Neuronal stem cell (in vitro differentiated cells): ENCODE measurements at regions not wholly inside any gene's neighbourhood (a gene's known extent, or its start where the extent isn't known, plus 50 kb on each side); places are given as distances from the start of the nearest gene placed in this dataset.

Experiments
- DNase-seq: peaks from one replicate; pipeline ENCODE4 v3.0.0-alpha.2; 2013; ENCODE audit warnings: low spot score
- H2AFZ ChIP-seq: one replicate; pipeline ENCODE4 v1.6.1; 2013; ENCODE audit warnings: mild to moderate bottlenecking, low read length, inconsistent platforms
- H2AK5ac ChIP-seq: 2 replicates; pipeline ENCODE4 v1.6.1; 2013; ENCODE audit warnings: low read depth, mild to moderate bottlenecking, inconsistent platforms, low read length, moderate library complexity, mixed read lengths
- H2BK120ac ChIP-seq: 2 replicates; pipeline ENCODE4 v1.6.1; 2013; ENCODE audit warnings: low read depth, mild to moderate bottlenecking, inconsistent platforms, low read length, moderate library complexity, mixed read lengths
- H2BK12ac ChIP-seq: one replicate; pipeline ENCODE4 v1.6.1; 2013; ENCODE audit warnings: low read length, inconsistent platforms
- H2BK15ac ChIP-seq: 2 replicates; pipeline ENCODE4 v1.6.1; 2013; ENCODE audit warnings: mild to moderate bottlenecking, low read length, inconsistent platforms, mixed read lengths
- H2BK5ac ChIP-seq: one replicate; pipeline ENCODE4 v1.6.1; 2013; ENCODE audit warnings: inconsistent platforms, mild to moderate bottlenecking, low read length, moderate library complexity
- H3K14ac ChIP-seq: one replicate; pipeline ENCODE4 v1.6.1; 2013; ENCODE audit warnings: low read length, inconsistent platforms
- H3K18ac ChIP-seq: 2 replicates; pipeline ENCODE4 v1.6.1; 2013; ENCODE audit warnings: low read length, inconsistent platforms
- H3K23ac ChIP-seq: 2 replicates; pipeline ENCODE4 v1.6.1; 2013; ENCODE audit warnings: low read depth, mild to moderate bottlenecking, mixed read lengths, low read length, inconsistent platforms; ENCODE audit not compliant: poor library complexity
- H3K27ac ChIP-seq: replicated peaks from 3 replicates; pipeline ENCODE4 v1.5.1; 2013; ENCODE audit warnings: low read length, inconsistent platforms
- H3K27me3 ChIP-seq, 3 experiments: 2 replicates each; pipeline ENCODE4 v1.6.1; 2013; ENCODE audit warnings: low read length in 3 of 3, mild to moderate bottlenecking in 2 of 3, inconsistent platforms in 1 of 3, low read depth in 1 of 3, mixed read lengths in 1 of 3, moderate library complexity in 1 of 3; ENCODE audit not compliant: control insufficient read depth in 3 of 3, insufficient read depth in 3 of 3
- H3K36me3 ChIP-seq, 2 donors: replicated peaks in 1 of 2; 2 replicates each; pipeline ENCODE4 v1.6.1; 2013; ENCODE audit warnings: low read length in 2 of 2; ENCODE audit not compliant: control insufficient read depth in 2 of 2, insufficient read depth in 2 of 2
- H3K4ac ChIP-seq: 2 replicates; pipeline ENCODE4 v1.6.1; 2013; ENCODE audit warnings: inconsistent platforms, mild to moderate bottlenecking, low read length, moderate library complexity
- H3K4me1 ChIP-seq, 2 donors: 1 replicate in 1 of 2; 2 replicates in 1 of 2; pipeline ENCODE4 v1.6.1; 2013; ENCODE audit warnings: low read length in 2 of 2, low read depth in 1 of 2; ENCODE audit not compliant: control insufficient read depth in 2 of 2, insufficient read depth in 1 of 2
- H3K4me2 ChIP-seq: one replicate; pipeline ENCODE4 v1.6.1; 2013; ENCODE audit warnings: mild to moderate bottlenecking, low read length, inconsistent platforms; ENCODE audit not compliant: insufficient read depth, poor library complexity, severe bottlenecking
- H3K4me3 ChIP-seq, 2 donors: 2 replicates each; pipeline ENCODE4 v1.5.1; 2013; ENCODE audit warnings: low read length in 2 of 2, mild to moderate bottlenecking in 2 of 2, inconsistent platforms in 1 of 2, moderate library complexity in 1 of 2
- H3K79me1 ChIP-seq: one replicate; pipeline ENCODE4 v1.6.1; 2013; ENCODE audit warnings: low read depth, mild to moderate bottlenecking, inconsistent platforms, low read length, moderate library complexity
- H3K9ac ChIP-seq: one replicate; pipeline ENCODE4 v1.6.1; 2013; ENCODE audit warnings: mild to moderate bottlenecking, low read depth, low read length, inconsistent platforms; ENCODE audit not compliant: poor library complexity
- H3K9me3 ChIP-seq, 2 donors: replicated peaks in 1 of 2; 2 replicates each; pipeline versions ENCODE3 to v1.6.1; 2013; ENCODE audit warnings: low read length in 2 of 2, mild to moderate bottlenecking in 2 of 2, inconsistent platforms in 1 of 2, low read depth in 1 of 2, mixed read lengths in 1 of 2, moderate library complexity in 1 of 2; ENCODE audit not compliant: control insufficient read depth in 2 of 2, insufficient read depth in 1 of 2
- H4K8ac ChIP-seq: one replicate; pipeline ENCODE4 v1.6.1; 2013; ENCODE audit warnings: low read depth, mild to moderate bottlenecking, inconsistent platforms, low read length, moderate library complexity
- H4K91ac ChIP-seq: one replicate; pipeline ENCODE4 v1.6.1; 2013; ENCODE audit warnings: low read length, low read depth, mild to moderate bottlenecking, inconsistent platforms; ENCODE audit not compliant: poor library complexity
- WGBS, 2 donors: extraction: QIAGEN DNeasy Blood & Tissue Kit; methylation state at CpG; one replicate each; pipeline ENCODE4 v1.1.7; 2013; ENCODE audit warnings: missing lambda C conversion rate in 2 of 2, mixed read lengths in 1 of 2; ENCODE audit not compliant: insufficient read length in 2 of 2, insufficient replicate concordance in 1 of 2; ENCODE audit errors: extremely low coverage in 2 of 2; 5-methylcytosine and 5-hydroxymethylcytosine counted together

- Histone ChIP-seq H3K14ac (no peak overlapping the region), H3K4ac (no peak overlapping the region), H3K27ac (no peak overlapping the region), H4K8ac (no peak overlapping the region), H3K36me3 (no peaks in the 10 kb centered on the region), H2BK120ac (no peak overlapping the region), H4K91ac (no peak overlapping the region), H3K9me3 (no peaks in the 10 kb centered on the region), H2AK5ac (no peak overlapping the region), H3K9ac (no peak overlapping the region), H2BK12ac (no peak overlapping the region), H2BK15ac (no peak overlapping the region), H3K18ac (no peak overlapping the region), H2AFZ (no peak overlapping the region), H3K79me1 (no peaks in the 10 kb centered on the region), H3K4me1 (no peaks in the 10 kb centered on the region), H3K4me3 (no peak overlapping the region), H3K4me2 (no peak overlapping the region), H3K23ac (no peak overlapping the region), H3K27me3 (no peaks in the 10 kb centered on the region), H2BK5ac (no peak overlapping the region)
- no CpG with 5 or more reads among the region's 2 CpGs for WGBS, 2 donors
- no peak for DNase-seq
Measured at GRCh38 chr1:194640322-194640721, 1453.9 kb upstream of the B3GALT2 start.

- Histone ChIP-seq H2BK12ac (no peak overlapping the region), H2BK5ac (no peak overlapping the region), H3K27me3 (no peaks in the 10 kb centered on the region), H2AFZ (no peak overlapping the region), H3K36me3 (no peaks in the 10 kb centered on the region), H3K23ac (no peak overlapping the region), H2BK15ac (no peak overlapping the region), H3K4me1 (no peaks in the 10 kb centered on the region), H3K79me1 (no peaks in the 10 kb centered on the region), H3K9me3 (peaks cover 0 to 3% of the 10 kb centered on the region in 2 donors), H4K91ac (no peak overlapping the region), H2BK120ac (no peak overlapping the region), H3K4ac (no peak overlapping the region), H3K4me3 (no peak overlapping the region), H3K14ac (no peak overlapping the region), H3K18ac (no peak overlapping the region), H4K8ac (no peak overlapping the region), H3K4me2 (no peak overlapping the region), H2AK5ac (no peak overlapping the region), H3K27ac (no peak overlapping the region), H3K9ac (no peak overlapping the region)
- DNase-seq, result no peak
- no CpG with 5 or more reads among the region's 2 CpGs for WGBS, 2 donors
Measured at GRCh38 chr1:194629011-194629410, 1442.6 kb upstream of the B3GALT2 start.

- no CpG with 5 or more reads among the region's 4 CpGs for WGBS, 2 donors
- peak overlapping the region; percentile 3 for H2AFZ ChIP-seq
Measured at GRCh38 chr1:194624833-194625232, 1438.4 kb upstream of the B3GALT2 start.

GRCh38 chr1:194618101-194618500, 1431.7 kb upstream of the B3GALT2 start:
- Histone ChIP-seq H4K91ac (no peak overlapping the region), H2BK5ac (no peak overlapping the region), H3K4me1 (no peaks in the 10 kb centered on the region), H3K4me3 (no peak overlapping the region), H3K4ac (no peak overlapping the region), H3K4me2 (no peak overlapping the region), H3K9me3 (no peaks in the 10 kb centered on the region), H3K18ac (no peak overlapping the region), H4K8ac (no peak overlapping the region), H2BK12ac (no peak overlapping the region), H3K14ac (no peak overlapping the region), H3K79me1 (no peaks in the 10 kb centered on the region), H2BK15ac (no peak overlapping the region), H3K27me3 (no peaks in the 10 kb centered on the region), H3K23ac (no peak overlapping the region), H2AK5ac (no peak overlapping the region), H2AFZ (peak overlapping the region; percentile 11), H3K36me3 (peaks cover 0 to 2% of the 10 kb centered on the region in 2 donors), H3K27ac (no peak overlapping the region), H2BK120ac (no peak overlapping the region), H3K9ac (no peak overlapping the region)
- no peak for DNase-seq
- no CpG with 5 or more reads among the region's 2 CpGs for WGBS, 2 donors

More at GRCh38 chr1:194624833-194625232, 1438.4 kb upstream of the B3GALT2 start:
- H2BK15ac ChIP-seq, result no peak overlapping the region
- H3K27ac ChIP-seq, result no peak overlapping the region
- no peak overlapping the region for H3K4me2 ChIP-seq
- no peaks in the 10 kb centered on the region for H3K79me1 ChIP-seq
- H2BK5ac ChIP-seq, result no peak overlapping the region
- H3K18ac ChIP-seq, result no peak overlapping the region
- H3K9me3 ChIP-seq, result peaks cover 0 to 3% of the 10 kb centered on the region in 2 donors
- no peaks in the 10 kb centered on the region for H3K4me1 ChIP-seq
- H2BK12ac ChIP-seq, result no peak overlapping the region
- no peak overlapping the region for H3K14ac ChIP-seq
- DNase-seq, result no peak
- no peak overlapping the region for H2BK120ac ChIP-seq
- H3K4me3 ChIP-seq, result peak overlapping the region in 1 of 2 donors; percentile 54
- H4K8ac ChIP-seq, result no peak overlapping the region
- H3K4ac ChIP-seq, result no peak overlapping the region
- H3K36me3 ChIP-seq, result no peaks in the 10 kb centered on the region
- no peak overlapping the region for H2AK5ac ChIP-seq
- H4K91ac ChIP-seq, result no peak overlapping the region
- no peak overlapping the region for H3K23ac ChIP-seq
- no peaks in the 10 kb centered on the region for H3K27me3 ChIP-seq
- no peak overlapping the region for H3K9ac ChIP-seq
